PFSK-1 (cell line): ENCODE measurements at regions not wholly inside any gene's neighbourhood (a gene's known extent, or its start where the extent isn't known, plus 50 kb on each side); places are given as distances from the start of the nearest gene placed in this dataset.

ENCODE experiments used
- FOXP2 ChIP-seq: optimal IDR thresholded peaks from 2 replicates; pipeline ENCODE3; 2011; ENCODE audit warnings: borderline replicate concordance, control low read depth, inconsistent platforms; ENCODE audit not compliant: insufficient read depth; ENCODE audit errors: extremely low read length, extremely low read depth
- POLR2AphosphoS5 ChIP-seq: IDR thresholded peaks from 2 replicates; pipeline ENCODE4 v1.6.1; 2012; ENCODE audit warnings: low read depth, mild to moderate bottlenecking, control low read depth, low read length, moderate library complexity
- SIN3A ChIP-seq: IDR thresholded peaks from 2 replicates; pipeline ENCODE4 v1.6.1; 2012; ENCODE audit warnings: mild to moderate bottlenecking, low read length, moderate library complexity, borderline replicate concordance; ENCODE audit not compliant: insufficient read depth

- no peak for TF ChIP-seq POLR2AphosphoS5
- TF ChIP-seq FOXP2 = no peak
- TF ChIP-seq SIN3A = no peak
These were observed 416.5 kb downstream of the MEIS1 start for GRCh38 chr2:66851449-66851872.
